HG03521 (cell line): ENCODE measurements at regions not wholly inside any gene's neighbourhood (a gene's known extent, or its start where the extent isn't known, plus 50 kb on each side); places are given as distances from the start of the nearest gene placed in this dataset.

Source experiments
- ATAC-seq: cut with Tn5 transposase; IDR thresholded peaks from one replicate; pipeline ENCODE4 v1.9.1; 2021; ENCODE audit warnings: mild to moderate bottlenecking, moderate library complexity; ENCODE audit not compliant: unreplicated experiment

DNA sequence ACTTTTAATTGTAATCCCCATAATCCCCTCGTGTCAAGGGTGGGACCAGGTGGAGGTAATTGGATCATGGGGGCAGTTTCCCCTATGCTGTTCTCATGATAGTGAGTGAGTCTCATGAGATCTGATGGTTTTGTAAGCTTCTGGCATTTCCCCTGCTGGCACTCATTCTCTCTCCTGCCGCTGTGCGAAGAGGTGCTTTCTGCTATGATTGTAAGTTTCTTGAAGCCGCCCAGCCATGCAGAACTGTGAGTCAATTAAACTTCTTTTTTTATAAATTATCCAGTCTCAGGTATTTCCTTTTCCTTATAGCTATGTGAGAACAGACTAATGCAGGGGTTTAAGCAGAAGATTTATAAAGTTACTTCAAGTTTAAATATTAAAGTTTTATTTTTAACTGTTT is 655.2 kb downstream of the EPHA4 start:
- no peak for ATAC-seq

DNA sequence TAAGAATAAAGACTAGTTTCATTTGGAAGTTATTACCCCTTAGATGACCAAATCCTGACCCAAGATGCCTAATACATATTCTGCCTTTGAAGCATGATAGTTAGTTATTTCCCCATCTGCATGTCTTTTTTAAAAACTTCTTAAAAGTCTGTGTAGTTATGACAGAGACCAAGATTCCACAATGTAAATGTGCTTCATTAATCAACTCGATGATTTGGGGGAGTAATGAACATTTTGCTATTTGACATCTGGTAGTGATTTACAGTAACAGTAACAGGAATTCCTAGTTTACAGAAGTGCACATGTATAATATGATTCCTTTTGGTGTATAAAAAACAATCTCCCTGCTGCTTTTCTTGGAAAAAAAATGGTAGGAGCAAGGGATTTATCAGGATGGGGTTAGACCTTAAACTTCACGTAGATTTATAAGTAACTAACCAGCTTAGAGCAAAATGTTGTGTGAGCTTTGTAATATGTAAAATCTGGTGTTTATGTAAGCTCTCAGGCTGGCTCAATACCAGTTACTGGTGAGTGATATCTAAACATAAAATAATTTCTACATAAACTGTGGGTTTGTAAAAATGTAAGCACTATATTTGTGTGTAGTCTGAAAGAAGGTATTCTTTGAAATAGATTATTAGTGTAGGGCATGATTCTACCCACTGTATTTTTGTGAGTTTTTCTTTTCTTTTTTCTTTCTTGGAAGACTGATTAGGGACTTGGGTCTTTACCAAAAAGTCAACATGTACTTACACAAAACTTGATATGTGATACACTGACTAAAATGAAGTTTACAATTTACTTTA is 641.6 kb downstream of the EPHA4 start:
- no peak for ATAC-seq

DNA sequence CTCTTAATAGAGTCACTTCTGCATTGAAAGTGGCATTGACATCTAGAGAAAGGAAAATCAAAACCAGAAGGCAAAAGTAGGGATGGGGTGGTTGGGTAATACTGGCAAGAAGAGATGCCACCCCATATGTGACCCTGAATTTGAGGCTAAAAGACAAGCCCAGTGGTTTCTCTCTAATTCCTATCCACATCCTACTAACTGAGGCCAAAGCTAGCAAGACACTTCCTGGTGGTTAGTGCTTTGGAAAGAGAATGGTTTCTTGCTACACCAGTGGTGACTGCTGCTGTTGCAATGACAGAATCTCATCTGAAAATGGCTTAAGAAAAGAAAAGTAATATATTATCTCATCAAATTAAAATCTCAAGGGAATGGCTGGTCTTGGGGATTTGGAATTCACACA is 640.6 kb downstream of the EPHA4 start:
- no peak for ATAC-seq

DNA sequence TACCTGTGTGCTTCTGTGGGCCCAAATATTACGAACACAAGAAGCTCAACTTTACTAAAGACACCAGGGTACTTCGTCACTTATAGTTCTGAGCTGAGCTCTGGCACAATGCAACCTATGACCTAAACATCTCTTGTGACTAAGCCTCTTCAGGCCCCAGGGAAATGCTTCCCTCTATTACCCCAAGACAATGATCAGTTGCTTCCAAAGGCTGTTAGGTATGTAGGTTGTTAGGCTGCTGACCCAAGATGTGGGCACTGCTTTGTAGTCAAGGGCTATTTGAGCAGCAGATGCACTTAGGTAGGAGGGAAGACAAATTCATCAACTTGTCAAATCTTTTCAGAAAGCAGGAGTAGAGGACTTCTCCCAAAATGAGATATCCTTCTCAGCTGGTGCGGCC is 640.1 kb downstream of the EPHA4 start:
- ATAC-seq, result no peak

DNA sequence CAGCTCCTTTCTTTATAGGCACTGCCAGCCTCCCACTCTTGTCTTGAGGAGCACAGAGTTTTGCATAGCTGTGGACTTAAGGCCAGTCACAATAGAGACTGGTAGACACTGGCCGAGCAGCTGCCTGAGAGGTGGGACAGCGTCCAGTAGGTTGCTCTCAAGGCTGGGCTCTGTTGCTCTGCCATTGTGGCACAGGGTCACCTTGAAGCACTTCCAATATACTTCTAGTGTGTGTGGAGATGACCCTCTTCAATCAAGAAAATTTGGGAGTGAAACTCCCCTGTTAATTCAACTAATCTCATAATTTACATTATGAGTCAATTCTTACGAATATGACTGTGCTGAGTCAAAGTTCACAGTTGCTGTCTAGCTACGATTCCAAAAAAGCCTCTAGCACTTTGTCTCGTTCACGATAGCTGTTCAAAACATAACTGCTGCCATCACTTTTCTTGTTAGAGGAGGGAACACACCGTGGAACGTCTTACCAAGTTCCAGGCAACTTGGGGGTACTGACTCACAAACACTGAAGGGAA is 636.2 kb downstream of the EPHA4 start:
- no peak for ATAC-seq

DNA sequence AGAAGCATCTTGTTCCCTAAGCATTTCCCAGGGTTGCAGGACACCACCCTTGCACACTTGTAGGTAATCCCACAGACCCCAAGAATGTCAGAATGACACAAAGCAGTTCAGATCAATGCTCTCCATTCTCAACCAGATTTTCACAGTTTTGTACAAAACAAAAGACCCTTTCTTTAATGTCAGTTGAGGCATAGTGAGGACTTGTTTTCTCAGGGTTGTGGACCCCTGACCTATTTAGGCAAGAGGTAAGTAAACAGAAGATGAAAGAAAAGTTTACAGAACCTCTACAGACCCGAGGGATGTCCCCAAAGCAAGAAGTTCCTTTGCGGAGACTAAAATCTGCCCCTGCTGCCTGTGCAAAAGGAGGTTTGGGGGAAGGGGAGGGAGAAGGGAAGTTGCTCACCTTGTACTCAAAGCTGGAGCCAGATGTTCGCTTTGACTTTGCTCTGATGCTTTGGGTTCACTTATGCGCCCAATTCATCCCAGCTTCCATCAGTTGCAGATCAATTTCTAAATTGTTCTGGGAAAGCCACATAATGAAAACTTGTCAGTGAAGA is 635.4 kb downstream of the EPHA4 start:
- no peak for ATAC-seq

DNA sequence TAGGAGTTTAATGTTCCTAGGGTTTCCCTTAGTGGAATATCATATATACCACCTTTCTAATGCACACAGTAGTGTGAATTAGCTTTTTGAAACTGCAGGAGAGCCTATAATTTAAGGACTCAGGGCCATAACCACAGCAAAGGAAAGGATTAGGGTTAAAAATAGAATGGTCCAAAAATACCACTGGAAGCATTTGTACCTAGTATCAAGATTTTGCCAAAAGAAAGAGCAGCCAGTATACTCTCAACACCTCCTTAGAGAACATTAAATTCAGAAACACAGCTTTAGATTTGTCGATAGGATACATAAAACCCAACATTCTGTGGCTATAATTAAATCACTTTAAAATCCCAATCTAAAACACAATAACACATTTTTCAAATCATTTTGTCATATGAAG is 634.9 kb downstream of the EPHA4 start:
- no peak for ATAC-seq

DNA sequence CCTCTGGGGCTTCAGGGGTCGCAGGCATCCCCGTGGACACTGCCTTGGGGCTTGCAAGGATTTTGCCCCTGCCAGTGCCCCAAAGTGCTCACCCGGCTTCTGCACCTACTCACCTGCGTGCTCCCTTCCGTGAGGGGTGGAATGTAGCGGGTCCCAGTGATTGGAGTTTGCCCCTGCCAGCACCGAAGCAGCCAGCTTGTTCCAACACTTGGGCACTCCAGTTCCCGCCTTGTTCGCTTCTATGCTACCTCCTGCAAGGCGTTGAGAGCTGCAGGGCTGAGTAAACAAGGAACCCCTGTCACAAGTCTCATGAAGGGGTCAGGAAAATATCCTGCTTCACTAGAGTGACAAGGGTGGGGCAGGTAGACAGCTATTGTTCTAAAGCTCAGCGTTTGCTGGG is 631.5 kb downstream of the EPHA4 start:
- no peak for ATAC-seq

DNA sequence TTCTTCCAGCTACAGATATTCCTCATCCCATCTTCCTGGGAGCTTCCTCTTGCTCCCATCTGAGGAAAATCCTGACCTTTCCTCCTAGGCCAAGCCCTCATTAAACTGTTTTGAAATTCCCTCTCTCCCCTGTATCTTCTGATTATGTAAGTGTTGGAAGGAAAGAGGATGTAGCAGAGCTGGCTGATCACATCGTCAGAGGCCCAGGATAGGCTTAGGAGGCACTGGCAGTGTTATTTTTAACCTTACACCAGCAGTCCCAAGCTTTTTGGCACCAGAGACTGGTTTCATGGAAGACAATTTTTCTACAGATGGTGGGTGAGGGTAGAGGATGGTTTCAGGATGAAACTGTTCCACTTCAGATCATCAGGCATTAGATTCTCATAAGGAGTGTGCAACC is 630.4 kb downstream of the EPHA4 start:
- no peak for ATAC-seq

DNA sequence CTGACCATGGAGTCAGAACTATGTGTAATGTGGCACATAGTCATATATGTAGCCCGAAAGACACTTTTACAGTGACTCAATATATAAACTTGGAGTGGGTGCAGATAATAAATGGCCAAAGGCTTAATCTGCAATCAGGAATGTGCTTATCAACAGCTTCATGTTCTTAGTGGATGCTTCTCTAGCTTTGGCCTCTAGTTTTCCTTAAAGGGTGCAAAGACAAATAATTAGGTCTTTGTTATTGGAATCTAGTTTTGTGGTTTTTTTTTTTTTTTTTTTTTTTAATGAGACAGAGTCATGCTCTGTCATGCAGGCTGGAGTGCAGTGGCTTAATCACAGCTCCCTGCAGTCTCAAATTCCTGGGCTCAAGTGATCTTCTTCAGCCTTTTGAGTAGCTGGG is 625.6 kb downstream of the EPHA4 start:
- no peak for ATAC-seq

DNA sequence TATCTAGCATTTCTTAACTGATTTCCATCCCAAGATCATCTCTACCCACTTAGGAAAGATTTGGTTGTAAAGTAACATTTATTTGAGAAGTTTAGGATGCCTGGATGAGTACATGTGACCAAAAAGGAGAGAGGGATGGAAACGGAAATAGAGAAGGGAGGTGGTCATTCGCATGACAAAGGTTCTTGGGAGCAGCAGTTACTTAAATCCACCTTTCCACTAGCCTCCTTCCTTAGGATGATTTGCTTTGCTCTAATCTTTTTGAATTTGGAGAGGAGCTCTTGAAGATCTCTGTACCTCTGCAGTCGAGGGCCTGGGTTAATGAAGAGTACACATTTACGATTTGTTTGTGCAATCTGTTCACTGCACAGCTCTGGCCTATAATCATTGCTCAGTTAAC is 623.5 kb downstream of the EPHA4 start:
- ATAC-seq, result no peak

DNA sequence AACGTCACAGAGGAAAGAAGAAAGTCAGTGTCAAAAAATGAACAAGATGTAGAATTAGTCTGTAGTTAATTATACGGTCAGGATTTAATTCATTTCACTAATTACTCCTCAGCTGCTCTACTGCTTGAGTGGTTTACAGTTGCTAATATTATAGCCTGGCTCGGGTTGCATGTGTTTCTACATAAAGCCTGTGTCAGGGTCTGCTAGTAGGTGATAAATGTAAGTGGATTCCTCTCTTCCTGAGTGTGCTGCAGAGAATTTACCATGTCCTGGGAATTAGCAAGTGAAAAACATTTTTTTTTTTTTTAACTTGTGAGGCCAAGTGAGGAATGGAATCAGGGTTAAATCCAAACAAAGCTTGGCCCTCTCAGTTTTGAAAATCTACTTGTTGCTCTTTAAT is 622.6 kb downstream of the EPHA4 start:
- ATAC-seq, result no peak

DNA sequence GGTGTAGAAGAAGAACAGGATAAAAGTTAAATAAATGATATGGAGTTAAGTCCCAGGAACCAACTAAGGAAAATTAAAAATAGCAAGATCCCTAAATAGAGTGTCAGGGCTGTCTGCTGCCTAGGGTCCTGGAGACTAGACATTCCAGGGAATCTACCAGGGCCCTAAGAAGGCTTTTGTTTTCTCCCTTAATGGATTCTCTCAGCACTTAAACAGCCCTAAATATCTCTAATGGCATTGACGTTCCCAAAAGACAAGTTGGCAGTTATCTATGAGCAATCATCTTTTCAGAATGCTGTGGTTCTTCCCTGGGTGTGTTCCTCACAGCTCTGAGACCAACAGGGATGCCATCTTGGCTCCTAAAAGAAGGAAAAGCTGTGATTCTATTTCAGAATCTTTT is 616.3 kb downstream of the EPHA4 start:
- ATAC-seq, result no peak

DNA sequence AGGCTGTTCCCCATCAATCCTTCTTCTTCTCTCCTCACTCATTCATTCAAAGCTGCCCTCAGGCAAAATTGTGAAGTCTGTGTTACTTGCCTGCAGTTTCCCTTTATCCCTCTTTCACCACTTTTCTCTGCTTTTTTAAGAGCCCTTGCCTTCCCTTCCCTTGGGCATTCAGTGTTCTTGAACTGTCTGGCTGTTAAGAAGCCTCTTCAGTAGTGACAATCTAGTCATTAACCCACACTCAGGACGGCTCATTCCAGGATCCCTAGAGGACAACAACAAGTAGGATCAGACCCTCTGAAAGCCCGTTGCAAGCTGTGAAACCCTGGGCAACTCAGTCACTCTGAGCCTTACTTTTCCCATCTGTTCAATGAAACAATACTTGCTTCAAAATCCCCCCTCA is 615.7 kb downstream of the EPHA4 start:
- ATAC-seq, result no peak

DNA sequence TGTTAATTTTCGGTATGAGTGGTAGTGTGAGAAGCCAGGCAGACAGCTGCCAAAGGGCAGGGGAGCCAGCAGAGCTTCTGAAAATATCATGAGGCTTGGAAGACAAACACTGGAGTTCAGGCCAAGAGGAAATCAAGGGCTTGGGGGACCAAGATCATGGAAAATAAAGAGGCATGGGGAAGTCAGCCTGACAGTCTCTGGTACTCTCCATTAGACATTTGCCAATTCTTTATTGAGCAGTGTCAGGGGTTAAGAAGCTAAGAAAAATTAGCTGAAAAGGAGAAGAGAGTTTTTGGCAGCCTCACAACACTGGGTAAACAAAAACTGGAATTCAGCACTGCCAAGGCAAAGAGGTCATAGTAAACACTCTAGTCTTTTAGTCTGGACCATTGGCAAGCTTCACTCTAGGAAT is 612.7 kb downstream of the EPHA4 start:
- ATAC-seq, result no peak

DNA sequence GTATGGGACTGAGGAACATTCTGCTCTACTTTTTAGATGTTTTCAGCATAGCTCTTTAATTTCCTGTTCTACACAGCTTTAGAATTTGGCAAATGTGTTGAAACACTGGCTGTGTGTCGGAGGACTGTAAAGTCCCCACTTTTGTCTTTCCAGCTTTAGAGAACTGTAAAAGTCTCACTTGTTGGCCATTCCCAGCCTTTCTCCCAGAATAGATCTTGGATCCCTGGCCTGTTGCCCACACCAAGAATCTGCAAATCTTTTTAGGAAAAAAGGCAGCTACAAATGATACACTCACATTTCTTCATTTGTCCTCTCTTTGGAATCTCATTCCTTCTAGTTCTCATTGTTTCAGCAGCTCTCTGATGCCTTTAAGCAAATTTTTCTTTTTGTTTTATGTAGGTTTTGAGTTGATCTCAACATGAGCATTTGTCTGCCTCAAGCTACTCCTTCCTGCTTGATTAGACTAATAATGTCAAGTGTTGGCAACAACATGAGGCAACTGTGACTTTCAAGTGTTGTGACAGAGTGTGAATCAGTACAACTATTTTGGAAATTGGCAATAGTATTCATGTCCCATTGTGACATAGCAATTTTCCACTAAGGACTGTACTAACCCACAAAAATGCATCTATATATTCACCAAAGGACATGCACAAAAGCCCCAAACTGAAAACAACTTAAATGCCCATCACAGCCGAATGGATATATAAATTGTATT is 610.8 kb downstream of the EPHA4 start:
- ATAC-seq, result no peak

DNA sequence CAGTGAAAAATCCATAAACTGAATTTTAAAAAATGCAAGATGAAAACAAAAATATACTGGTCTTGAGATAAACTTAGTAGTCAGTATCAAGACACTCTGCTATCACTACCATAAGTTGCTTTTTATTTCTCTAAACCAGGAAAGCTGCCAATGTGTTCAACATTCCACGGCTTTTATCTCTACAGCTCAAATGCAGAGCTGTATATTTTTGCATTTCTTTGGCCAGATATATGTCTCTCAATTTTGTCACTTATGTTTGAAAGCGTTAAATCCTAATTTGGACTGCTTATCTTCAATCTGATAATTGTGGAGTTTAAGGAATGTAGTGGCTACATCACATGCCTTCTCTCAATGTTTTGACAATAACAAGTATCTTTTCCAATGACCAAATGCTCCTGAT is 609.5 kb downstream of the EPHA4 start:
- ATAC-seq, result no peak

DNA sequence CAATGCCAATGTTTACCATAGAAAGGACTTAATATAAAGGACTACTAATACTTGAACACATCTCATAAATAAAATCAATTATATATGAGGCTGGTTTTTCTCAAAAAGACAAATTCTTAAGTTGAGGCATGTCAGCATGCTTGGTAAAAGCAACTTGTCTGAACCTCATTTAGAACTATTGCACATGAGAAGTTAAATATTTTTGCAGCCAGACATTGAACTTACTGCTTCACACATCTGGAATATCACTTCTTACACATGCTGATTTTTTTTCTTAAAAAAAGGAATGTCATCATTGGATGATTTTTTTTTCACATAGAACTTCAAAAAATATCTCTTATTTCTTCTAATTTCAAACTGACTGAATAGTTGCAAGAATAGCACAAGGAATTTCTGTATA is 609.0 kb downstream of the EPHA4 start:
- no peak for ATAC-seq

DNA sequence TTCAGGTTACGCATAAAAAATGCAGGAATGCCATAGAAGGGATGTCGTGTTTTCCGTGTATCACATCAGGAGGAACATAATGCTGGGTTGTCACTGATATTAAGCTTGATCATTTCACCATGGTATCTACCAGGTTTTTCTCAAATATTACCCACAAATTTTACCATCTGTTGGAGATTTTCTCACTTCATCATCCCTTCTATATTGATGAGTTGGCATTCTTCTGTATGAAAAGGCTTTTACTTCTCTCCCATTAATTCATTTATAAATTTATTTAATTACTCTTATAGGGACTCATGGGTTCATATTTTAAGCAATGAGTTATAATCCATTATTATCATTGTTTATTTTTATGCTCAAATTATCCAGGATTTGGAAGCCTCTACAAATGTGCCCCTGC is 608.2 kb downstream of the EPHA4 start:
- ATAC-seq, result no peak

DNA sequence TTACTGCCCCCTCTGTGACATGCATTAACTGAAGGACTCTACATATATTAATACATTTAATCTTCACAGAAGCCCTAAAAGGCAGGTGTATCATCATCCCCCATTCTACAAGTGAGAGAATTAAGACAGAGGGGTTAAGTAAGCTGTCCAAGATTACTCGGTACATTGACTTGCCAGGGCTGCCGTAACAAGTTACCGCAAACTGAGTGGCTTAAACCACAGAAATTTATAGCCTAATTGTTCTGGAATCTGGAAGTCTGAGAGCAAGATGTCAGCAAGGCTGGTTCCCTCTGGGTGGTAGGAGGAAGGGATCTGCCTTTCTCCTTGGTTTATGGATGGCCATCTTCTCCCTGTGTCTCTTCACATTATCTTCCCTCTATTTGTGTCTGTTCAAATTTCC is 605.5 kb downstream of the EPHA4 start:
- no peak for ATAC-seq

DNA sequence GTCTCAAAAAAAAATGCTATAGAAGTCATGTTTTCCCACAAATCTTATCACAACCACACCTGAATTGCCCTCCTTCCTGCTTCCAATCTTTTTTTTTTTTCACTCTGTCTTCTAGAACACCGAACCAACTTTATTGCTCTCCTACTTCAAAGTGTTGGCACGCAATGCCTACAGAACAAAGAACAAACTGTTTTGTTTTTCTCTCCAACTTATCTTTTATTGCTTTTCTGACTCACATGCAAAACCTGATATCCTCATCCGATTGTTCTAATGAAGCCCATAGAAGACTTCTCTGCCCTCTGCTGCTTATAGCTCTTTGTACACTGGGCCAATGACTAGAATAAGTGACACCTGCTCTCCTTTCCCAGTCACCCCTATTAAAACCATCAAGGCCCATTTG is 602.8 kb downstream of the EPHA4 start:
- ATAC-seq, result no peak
